CD4-positive, alpha-beta T cell (primary cell): ENCODE measurements at regions not wholly inside any gene's neighbourhood (a gene's known extent, or its start where the extent isn't known, plus 50 kb on each side); places are given as distances from the start of the nearest gene placed in this dataset.

Source experiments
- ATAC-seq: fragments of 200-7000 bp; cut with Tn5 transposase; one replicate; pipeline ENCODE4 v1.10.0; 2022; ENCODE audit warnings: mild to moderate bottlenecking; ENCODE audit not compliant: poor library complexity
- CTCF ChIA-PET: fragments of 350-600 bp; sonication (Branson Sonifier 250); formaldehyde crosslinking; loops from one replicate; lab custom pipeline; 2021; ENCODE audit warnings: antibody characterized with exemption, inconsistent platforms; lab: Charles Lee
- POLR2A ChIA-PET: fragments of 350-600 bp; sonication (Branson Sonifier 250); formaldehyde crosslinking; loops from one replicate; lab custom pipeline; 2021; ENCODE audit warnings: antibody characterized with exemption, inconsistent platforms; lab: Charles Lee
- DNase-seq, 14 experiments: peaks; one replicate each; pipeline ENCODE4 v3.0.0-alpha.2; 2013 to 2020; ENCODE audit warnings: mixed read lengths in 2 of 14
- H3K27ac ChIP-seq, 2 donors: one replicate each; pipeline versions ENCODE4 v1.5.1 to v1.7.0; 2013; ENCODE audit warnings: low read length in 2 of 2, low read depth in 1 of 2, mild to moderate bottlenecking in 1 of 2
- H3K27me3 ChIP-seq, 2 experiments: 1 replicate in 1 of 2; 2 replicates in 1 of 2; pipeline versions ENCODE4 v1.6.1 to v1.7.0; 2013; ENCODE audit warnings: low read length in 2 of 2, control low read depth in 1 of 2, mild to moderate bottlenecking in 1 of 2, moderate library complexity in 1 of 2; ENCODE audit not compliant: insufficient read depth in 2 of 2, control insufficient read depth in 1 of 2
- H3K36me3 ChIP-seq: one replicate; pipeline ENCODE4 v1.6.1; 2013; ENCODE audit warnings: low read length, control low read depth; ENCODE audit not compliant: insufficient read depth
- H3K4me1 ChIP-seq: one replicate; pipeline ENCODE4 v1.6.1; 2013; ENCODE audit warnings: low read length, control low read depth; ENCODE audit not compliant: insufficient read depth
- H3K4me3 ChIP-seq: one replicate; pipeline ENCODE4 v1.5.1; 2013; ENCODE audit warnings: mild to moderate bottlenecking, low read length, moderate library complexity
- H3K9me3 ChIP-seq, 2 experiments: 1 replicate in 1 of 2; 2 replicates in 1 of 2; pipeline versions ENCODE4 v1.6.1 to v1.7.0; 2013; ENCODE audit warnings: low read length in 2 of 2, mild to moderate bottlenecking in 2 of 2, control low read depth in 1 of 2, moderate library complexity in 1 of 2; ENCODE audit not compliant: control insufficient read depth in 1 of 2, insufficient read depth in 1 of 2
- H3K27ac Mint-ChIP-seq: one replicate; pipeline ENCODE4 v1.8.0; 2020; ENCODE audit warnings: mixed read lengths
- H3K27me3 Mint-ChIP-seq: one replicate; pipeline ENCODE4 v1.8.0; 2021; ENCODE audit warnings: mixed read lengths
- H3K36me3 Mint-ChIP-seq: one replicate; pipeline ENCODE4 v1.8.0; 2021; ENCODE audit warnings: low read depth, mixed read lengths
- H3K4me1 Mint-ChIP-seq: one replicate; pipeline ENCODE4 v1.8.0; 2021; ENCODE audit warnings: low read depth, mixed read lengths
- H3K4me3 Mint-ChIP-seq: one replicate; pipeline ENCODE4 v1.8.0; 2020; ENCODE audit warnings: mild to moderate bottlenecking, mixed read lengths
- H3K9me3 Mint-ChIP-seq: one replicate; pipeline ENCODE4 v1.8.0; 2020; ENCODE audit warnings: mixed read lengths
- CTCF ChIP-seq: fragments of 200-600 bp; IDR thresholded peaks from one replicate; pipeline ENCODE4 v1.8.0; 2022; ENCODE audit warnings: antibody characterized with exemption, mild to moderate bottlenecking
- intact Hi-C, 2 experiments: fragments of 100-400 bp; cut with DNase I in 1 of 2; cut with micrococcal nuclease in 1 of 2; formaldehyde crosslinking; loops; one replicate each; pipeline versions ENCODE4 v1.15.1 to v1.9.0; 2023 to 2025; cut with DNase I, micrococcal nuclease

- ATAC-seq (no peak), DNase-seq (no peak)
- Histone ChIP-seq H3K9me3 (peaks cover 0 to 5% of the 10 kb centered on the region in 2 experiments), H3K4me1 (no peaks in the 10 kb centered on the region), H3K27ac (no peak overlapping the region), H3K36me3 (no peaks in the 10 kb centered on the region), H3K4me3 (no peak overlapping the region), H3K27me3 (no peaks in the 10 kb centered on the region)
- no peak overlapping the region for H3K4me3 Mint-ChIP-seq
- peaks cover 19% of the 10 kb centered on the region for H3K9me3 Mint-ChIP-seq
- H3K4me1 Mint-ChIP-seq = no peaks in the 10 kb centered on the region
- no peak for TF ChIP-seq CTCF
- ChIA-PET POLR2A (no interaction called here), CTCF (no interaction called here)
- no peaks in the 10 kb centered on the region for H3K27me3 Mint-ChIP-seq
- intact Hi-C loops = no loop called here
- H3K36me3 Mint-ChIP-seq = no peaks in the 10 kb centered on the region
- no peak overlapping the region for H3K27ac Mint-ChIP-seq
Measured at GRCh38 chr5:162512935-162513565, 445.5 kb downstream of the GABRG2 start.

DNA sequence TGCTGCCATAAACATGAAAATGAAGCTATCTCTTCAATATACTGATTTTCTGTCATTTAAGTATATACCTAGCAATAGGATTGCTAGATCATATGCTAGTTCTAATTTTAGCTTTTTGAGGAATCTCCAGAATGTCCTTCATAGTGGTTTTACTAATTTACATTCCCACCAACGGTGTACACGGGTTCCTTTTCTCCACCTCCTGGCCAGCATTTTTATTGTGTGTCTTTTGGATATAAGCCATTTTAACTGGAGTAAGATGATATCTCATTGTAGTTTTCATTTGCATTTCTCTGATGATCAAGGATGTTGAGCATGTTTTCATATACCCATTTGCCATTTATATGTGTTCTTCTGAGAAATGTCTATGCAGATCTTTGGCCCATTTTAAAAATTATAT lies 446.5 kb downstream of the GABRG2 start:
- no peak overlapping the region for H3K4me3 Mint-ChIP-seq
- Histone ChIP-seq H3K27me3 (no peaks in the 10 kb centered on the region), H3K27ac (no peak overlapping the region), H3K9me3 (peaks cover 0 to 5% of the 10 kb centered on the region in 2 experiments), H3K4me3 (no peak overlapping the region), H3K4me1 (no peaks in the 10 kb centered on the region), H3K36me3 (no peaks in the 10 kb centered on the region)
- ATAC-seq (no peak), DNase-seq (no peak)
- TF ChIP-seq CTCF = no peak
- H3K4me1 Mint-ChIP-seq = no peaks in the 10 kb centered on the region
- ChIA-PET CTCF (no interaction called here), POLR2A (no interaction called here)
- no peaks in the 10 kb centered on the region for H3K27me3 Mint-ChIP-seq
- H3K27ac Mint-ChIP-seq = no peak overlapping the region
- H3K36me3 Mint-ChIP-seq = no peaks in the 10 kb centered on the region
- H3K9me3 Mint-ChIP-seq = peaks cover 23% of the 10 kb centered on the region
- intact Hi-C loops = no loop called here

GRCh38 chr5:162520878-162521277 lies 453.3 kb downstream of the GABRG2 start:
- ChIA-PET POLR2A (no interaction called here), CTCF (no interaction called here)
- TF ChIP-seq CTCF = no peak
- Mint-ChIP-seq H3K4me3 (no peak overlapping the region), H3K9me3 (peaks cover 24% of the 10 kb centered on the region), H3K4me1 (no peaks in the 10 kb centered on the region), H3K27ac (no peak overlapping the region), H3K27me3 (no peaks in the 10 kb centered on the region), H3K36me3 (no peaks in the 10 kb centered on the region)
- H3K4me1 ChIP-seq = no peaks in the 10 kb centered on the region
- H3K36me3 ChIP-seq = no peaks in the 10 kb centered on the region
- H3K4me3 ChIP-seq = no peak overlapping the region
- DNase-seq = no peak
- peaks cover 6 to 10% of the 10 kb centered on the region in 2 experiments for H3K9me3 ChIP-seq
- intact Hi-C loops = no loop called here
- no peak overlapping the region for H3K27ac ChIP-seq
- H3K27me3 ChIP-seq = no peaks in the 10 kb centered on the region
- no peak for ATAC-seq
